Osteocyte (in vitro differentiated cells): ENCODE measurements at regions not wholly inside any gene's neighbourhood (a gene's known extent, or its start where the extent isn't known, plus 50 kb on each side); places are given as distances from the start of the nearest gene placed in this dataset.

ENCODE experiments used
- DNase-seq: peaks from one replicate; pipeline ENCODE4 v3.0.0; 2021; ENCODE audit warnings: mixed read lengths; ENCODE audit not compliant: unreplicated experiment; ENCODE audit errors: extremely low spot score
- H3K27ac Mint-ChIP-seq: one replicate; pipeline ENCODE4 v1.8.0; 2021; ENCODE audit warnings: mild to moderate bottlenecking, mixed read lengths; ENCODE audit not compliant: unreplicated experiment
- H3K27me3 Mint-ChIP-seq: one replicate; pipeline ENCODE4 v1.8.0; 2021; ENCODE audit warnings: mixed read lengths; ENCODE audit not compliant: unreplicated experiment
- H3K36me3 Mint-ChIP-seq: one replicate; pipeline ENCODE4 v1.8.0; 2021; ENCODE audit warnings: mixed read lengths; ENCODE audit not compliant: unreplicated experiment
- H3K4me1 Mint-ChIP-seq: one replicate; pipeline ENCODE4 v1.8.0; 2021; ENCODE audit warnings: mixed read lengths; ENCODE audit not compliant: unreplicated experiment
- H3K4me3 Mint-ChIP-seq: one replicate; pipeline ENCODE4 v1.8.0; 2021; ENCODE audit warnings: mild to moderate bottlenecking, moderate library complexity, mixed read lengths; ENCODE audit not compliant: unreplicated experiment
- H3K9me3 Mint-ChIP-seq: one replicate; pipeline ENCODE4 v1.8.0; 2021; ENCODE audit warnings: mixed read lengths; ENCODE audit not compliant: unreplicated experiment
- CTCF ChIP-seq: fragments of 200-600 bp; sonication (generic); IDR thresholded peaks from 2 replicates; pipeline ENCODE4 v1.5.0; 2021; ENCODE audit warnings: antibody characterized with exemption, mild to moderate bottlenecking, moderate library complexity

GRCh38 chr3:193902607-193903511 lies 233.1 kb upstream of the HES1 start:
- no peak overlapping the region for H3K27ac Mint-ChIP-seq

GRCh38 chr3:193903512-193903817 lies 232.5 kb upstream of the HES1 start:
- peaks cover 4% of the 10 kb centered on the region for H3K9me3 Mint-ChIP-seq
- no peak overlapping the region for H3K4me3 Mint-ChIP-seq
- peaks cover 66% of the 10 kb centered on the region for H3K27me3 Mint-ChIP-seq
- H3K27ac Mint-ChIP-seq, result no peak overlapping the region
- DNase-seq, result no peak
- no peak for TF ChIP-seq CTCF
- H3K4me1 Mint-ChIP-seq, result no peaks in the 10 kb centered on the region
- peaks cover 3% of the 10 kb centered on the region for H3K36me3 Mint-ChIP-seq

More at GRCh38 chr3:193902607-193903511, 233.1 kb upstream of the HES1 start:
- Mint-ChIP-seq H3K4me1 (peaks cover under 1% of the 10 kb centered on the region), H3K27me3 (peaks cover 62% of the 10 kb centered on the region), H3K4me3 (no peak overlapping the region), H3K9me3 (peaks cover 4% of the 10 kb centered on the region), H3K36me3 (peaks cover 3% of the 10 kb centered on the region)
- DNase-seq, result no peak
- TF ChIP-seq CTCF, result no peak

GRCh38 chr3:193903966-193904365 lies 232.0 kb upstream of the HES1 start:
- no peak for TF ChIP-seq CTCF
- no peaks in the 10 kb centered on the region for H3K4me1 Mint-ChIP-seq
- H3K9me3 Mint-ChIP-seq, result peaks cover 4% of the 10 kb centered on the region
- no peak for DNase-seq
- H3K27me3 Mint-ChIP-seq, result peaks cover 63% of the 10 kb centered on the region
- peaks cover 3% of the 10 kb centered on the region for H3K36me3 Mint-ChIP-seq
- no peak overlapping the region for H3K4me3 Mint-ChIP-seq
- no peak overlapping the region for H3K27ac Mint-ChIP-seq

GRCh38 chr3:193905541-193906396 lies 230.2 kb upstream of the HES1 start:
- Mint-ChIP-seq H3K27ac (no peak overlapping the region), H3K4me1 (no peaks in the 10 kb centered on the region), H3K9me3 (peaks cover 1% of the 10 kb centered on the region), H3K36me3 (peaks cover under 1% of the 10 kb centered on the region), H3K4me3 (no peak overlapping the region), H3K27me3 (peaks cover 62% of the 10 kb centered on the region)
- TF ChIP-seq CTCF, result no peak
- DNase-seq, result no peak
